Neural crest cell (in vitro differentiated cells): ENCODE measurements at regions not wholly inside any gene's neighbourhood (a gene's known extent, or its start where the extent isn't known, plus 50 kb on each side); places are given as distances from the start of the nearest gene placed in this dataset.

Experiments
- DNase-seq: peaks from one replicate; pipeline ENCODE4 v3.0.0; 2021; ENCODE audit warnings: low read depth, mixed read lengths, low spot score
- H3K27ac Mint-ChIP-seq: one replicate; pipeline ENCODE4 v1.8.0; 2021; ENCODE audit warnings: mild to moderate bottlenecking, mixed read lengths; ENCODE audit not compliant: unreplicated experiment
- H3K27me3 Mint-ChIP-seq: 2 replicates; pipeline ENCODE4 v1.8.0; 2021; ENCODE audit warnings: low read depth, mild to moderate bottlenecking, mixed read lengths
- H3K36me3 Mint-ChIP-seq: 2 replicates; pipeline ENCODE4 v1.8.0; 2021; ENCODE audit warnings: low read depth, mild to moderate bottlenecking, mixed read lengths
- H3K4me1 Mint-ChIP-seq: 2 replicates; pipeline ENCODE4 v1.8.0; 2021; ENCODE audit warnings: mixed read lengths
- H3K4me3 Mint-ChIP-seq: one replicate; pipeline ENCODE4 v1.8.0; 2021; ENCODE audit warnings: mild to moderate bottlenecking, mixed read lengths
- H3K9me3 Mint-ChIP-seq: 2 replicates; pipeline ENCODE4 v1.8.0; 2021; ENCODE audit warnings: mixed read lengths
- TF ChIP-seq, protein P1 (sequence below): fragments of 200-600 bp; sonication (generic); conservative IDR thresholded peaks from 2 replicates; pipeline ENCODE4 v1.5.0; 2021; ENCODE audit warnings: antibody characterized with exemption, mild to moderate bottlenecking

DNA sequence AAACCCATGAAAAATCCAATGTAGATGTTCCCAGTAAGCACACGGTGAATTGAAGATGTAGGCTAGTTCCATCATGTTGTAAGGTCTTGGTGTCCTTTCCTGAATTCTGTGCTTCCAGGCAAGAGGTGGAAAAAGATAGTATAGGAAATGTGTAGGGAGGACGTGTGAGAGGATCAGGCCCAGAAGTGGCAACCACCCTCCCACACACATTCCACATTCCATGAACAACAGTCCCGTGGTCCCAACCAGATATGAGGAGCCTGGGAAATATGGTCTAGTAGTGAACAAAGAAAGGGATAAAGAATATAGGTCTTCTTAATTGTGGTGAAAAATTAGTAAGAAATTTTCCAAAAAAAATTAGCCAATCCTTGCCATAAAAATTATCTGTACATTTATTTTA is 1254.2 kb upstream of the SLC10A2 start:
- peaks cover 3% of the 10 kb centered on the region for H3K4me1 Mint-ChIP-seq
- H3K9me3 Mint-ChIP-seq: peaks cover 5% of the 10 kb centered on the region
- no peaks in the 10 kb centered on the region for H3K27me3 Mint-ChIP-seq
- H3K36me3 Mint-ChIP-seq: no peaks in the 10 kb centered on the region
- no peak overlapping the region for H3K27ac Mint-ChIP-seq
- TF ChIP-seq, protein P1, sequence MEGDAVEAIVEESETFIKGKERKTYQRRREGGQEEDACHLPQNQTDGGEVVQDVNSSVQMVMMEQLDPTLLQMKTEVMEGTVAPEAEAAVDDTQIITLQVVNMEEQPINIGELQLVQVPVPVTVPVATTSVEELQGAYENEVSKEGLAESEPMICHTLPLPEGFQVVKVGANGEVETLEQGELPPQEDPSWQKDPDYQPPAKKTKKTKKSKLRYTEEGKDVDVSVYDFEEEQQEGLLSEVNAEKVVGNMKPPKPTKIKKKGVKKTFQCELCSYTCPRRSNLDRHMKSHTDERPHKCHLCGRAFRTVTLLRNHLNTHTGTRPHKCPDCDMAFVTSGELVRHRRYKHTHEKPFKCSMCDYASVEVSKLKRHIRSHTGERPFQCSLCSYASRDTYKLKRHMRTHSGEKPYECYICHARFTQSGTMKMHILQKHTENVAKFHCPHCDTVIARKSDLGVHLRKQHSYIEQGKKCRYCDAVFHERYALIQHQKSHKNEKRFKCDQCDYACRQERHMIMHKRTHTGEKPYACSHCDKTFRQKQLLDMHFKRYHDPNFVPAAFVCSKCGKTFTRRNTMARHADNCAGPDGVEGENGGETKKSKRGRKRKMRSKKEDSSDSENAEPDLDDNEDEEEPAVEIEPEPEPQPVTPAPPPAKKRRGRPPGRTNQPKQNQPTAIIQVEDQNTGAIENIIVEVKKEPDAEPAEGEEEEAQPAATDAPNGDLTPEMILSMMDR: no peak
- DNase-seq: no peak
- no peak overlapping the region for H3K4me3 Mint-ChIP-seq

DNA sequence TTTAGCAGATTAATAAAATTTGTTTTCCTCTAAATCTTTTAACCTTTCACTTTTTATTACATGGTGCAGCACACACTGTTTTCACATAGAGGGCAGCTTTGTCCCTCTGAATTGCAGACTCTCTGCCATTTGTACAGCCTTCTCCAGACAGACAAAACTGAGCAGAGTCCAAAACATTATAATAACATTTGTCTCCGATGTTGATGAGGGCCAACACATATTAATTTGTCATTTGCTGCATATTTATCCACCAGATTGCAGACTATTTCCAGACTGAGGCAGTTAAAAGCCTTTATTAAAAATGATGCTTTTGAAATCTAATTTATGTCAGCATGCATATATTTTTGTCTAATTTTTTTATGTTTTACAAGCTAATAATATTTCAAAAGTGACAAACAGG is 1251.9 kb upstream of the SLC10A2 start:
- H3K36me3 Mint-ChIP-seq: no peaks in the 10 kb centered on the region
- peaks cover 8% of the 10 kb centered on the region for H3K9me3 Mint-ChIP-seq
- DNase-seq: no peak
- H3K4me3 Mint-ChIP-seq: no peak overlapping the region
- TF ChIP-seq, protein P1: peak; percentile 65
- H3K27ac Mint-ChIP-seq: no peak overlapping the region
- H3K27me3 Mint-ChIP-seq: no peaks in the 10 kb centered on the region
- H3K4me1 Mint-ChIP-seq: peaks cover 3% of the 10 kb centered on the region

DNA sequence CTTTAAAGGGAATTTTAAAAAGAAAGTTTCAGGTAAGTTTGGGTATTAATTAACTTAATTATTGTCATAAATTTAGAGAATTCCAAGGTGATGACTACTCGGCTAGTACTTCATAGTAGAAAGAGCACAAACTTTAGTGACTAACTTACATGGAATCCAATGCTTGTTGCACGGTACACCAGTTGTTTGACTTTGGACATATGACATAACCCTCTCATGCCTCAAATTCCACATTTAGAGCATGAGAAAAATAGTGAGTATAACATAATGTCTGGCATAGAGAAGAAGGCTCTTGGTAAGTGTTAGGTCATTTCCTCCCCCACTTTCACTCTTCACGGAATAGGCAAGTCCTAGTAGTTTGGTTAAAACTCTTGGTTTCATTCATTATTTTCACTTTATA is 1249.4 kb upstream of the SLC10A2 start:
- H3K4me1 Mint-ChIP-seq: peaks cover 3% of the 10 kb centered on the region
- no peak overlapping the region for H3K27ac Mint-ChIP-seq
- no peak for DNase-seq
- H3K27me3 Mint-ChIP-seq: no peaks in the 10 kb centered on the region
- H3K9me3 Mint-ChIP-seq: peaks cover 6% of the 10 kb centered on the region
- H3K4me3 Mint-ChIP-seq: no peak overlapping the region
- no peaks in the 10 kb centered on the region for H3K36me3 Mint-ChIP-seq
- TF ChIP-seq, protein P1: no peak

DNA sequence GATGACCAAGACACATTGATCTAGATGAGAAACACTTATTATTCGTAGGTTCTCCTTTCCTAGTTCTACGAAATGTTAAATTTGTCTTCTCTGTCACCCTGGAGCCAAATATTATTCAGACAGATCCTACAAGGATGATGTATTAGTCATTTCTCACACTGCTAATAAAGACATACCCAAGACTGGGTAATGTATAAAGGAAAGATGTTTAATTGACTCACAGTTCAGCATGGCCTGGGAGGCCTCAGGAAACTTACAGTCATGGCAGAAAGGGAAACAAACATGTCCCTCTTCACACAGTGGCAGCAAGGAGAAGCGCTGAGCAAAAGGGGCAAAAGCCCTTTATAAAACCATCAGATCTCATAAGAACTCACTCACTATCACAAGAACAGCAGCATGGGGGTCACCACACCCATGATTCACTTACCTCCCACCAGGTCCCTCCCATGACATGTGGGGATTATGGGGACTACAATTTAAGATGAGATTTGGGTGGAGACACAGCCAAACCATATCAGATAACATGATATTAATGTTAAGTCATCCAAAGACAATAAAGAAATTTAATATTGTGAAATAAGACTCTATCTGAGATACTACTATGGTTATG is 1248.8 kb upstream of the SLC10A2 start:
- Mint-ChIP-seq H3K27me3 (no peaks in the 10 kb centered on the region), H3K9me3 (peaks cover 5% of the 10 kb centered on the region), H3K4me3 (no peak overlapping the region), H3K4me1 (peaks cover 3% of the 10 kb centered on the region), H3K27ac (no peak overlapping the region), H3K36me3 (no peaks in the 10 kb centered on the region)
- no peak for DNase-seq
- TF ChIP-seq, protein P1: no peak

DNA sequence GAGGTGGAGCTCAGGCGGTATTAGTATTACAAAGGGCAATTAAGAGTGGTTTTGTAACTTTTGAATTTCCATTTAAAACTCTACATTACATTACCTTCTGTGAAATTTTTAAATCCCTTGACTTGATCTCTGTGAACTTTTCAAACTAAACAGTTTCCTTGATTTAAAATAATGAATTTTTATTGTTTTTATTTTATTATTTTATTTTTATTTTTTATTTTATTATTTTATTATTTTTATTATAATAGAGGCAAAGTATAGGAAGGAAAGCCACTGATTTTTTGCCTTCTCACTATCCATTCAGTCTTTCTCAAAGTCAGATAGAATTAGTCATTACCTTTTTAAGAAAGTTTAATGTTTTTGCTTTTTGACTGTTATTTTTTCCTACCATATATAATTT is 1248.1 kb upstream of the SLC10A2 start:
- Mint-ChIP-seq H3K27me3 (no peaks in the 10 kb centered on the region), H3K27ac (no peak overlapping the region), H3K4me1 (peaks cover 3% of the 10 kb centered on the region), H3K9me3 (peaks cover 3% of the 10 kb centered on the region), H3K4me3 (no peak overlapping the region), H3K36me3 (no peaks in the 10 kb centered on the region)
- DNase-seq: no peak
- TF ChIP-seq, protein P1: no peak

DNA sequence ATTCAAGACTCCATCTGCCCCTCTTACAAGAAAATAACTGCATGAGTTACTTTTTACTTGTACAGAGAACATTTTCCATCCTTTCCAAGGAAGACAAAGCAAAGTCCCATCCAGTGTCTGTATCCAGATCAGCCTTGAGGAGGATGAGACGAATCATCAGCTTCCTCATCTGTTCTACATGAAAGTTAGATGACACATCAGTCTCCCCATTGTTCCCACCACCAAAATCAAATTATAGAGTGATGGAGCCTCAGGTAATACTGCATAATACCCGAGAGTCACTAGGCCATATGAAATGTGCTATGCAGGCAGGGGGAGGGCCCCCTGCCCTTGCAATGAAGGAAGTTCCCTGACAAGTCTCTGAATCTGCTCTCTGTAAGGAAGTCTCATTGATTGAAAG is 1244.6 kb upstream of the SLC10A2 start:
- H3K9me3 Mint-ChIP-seq: peaks cover 3% of the 10 kb centered on the region
- TF ChIP-seq, protein P1: no peak
- no peak overlapping the region for H3K4me3 Mint-ChIP-seq
- no peak for DNase-seq
- H3K36me3 Mint-ChIP-seq: no peaks in the 10 kb centered on the region
- H3K27me3 Mint-ChIP-seq: no peaks in the 10 kb centered on the region
- H3K4me1 Mint-ChIP-seq: no peaks in the 10 kb centered on the region
- no peak overlapping the region for H3K27ac Mint-ChIP-seq
